ENCODE measurements at regions not wholly inside any gene's neighbourhood (a gene's known extent, or its start where the extent isn't known, plus 50 kb on each side); places are given as distances from the start of the nearest gene placed in this dataset.

GRCh38 chr18:71249791-71250190, 960.9 kb downstream of the SOCS6 start:
- FAIRE-seq = no peak
- no peak for DNase-seq (ENCODE audit: low read depth)
- TF ChIP-seq, protein P1, sequence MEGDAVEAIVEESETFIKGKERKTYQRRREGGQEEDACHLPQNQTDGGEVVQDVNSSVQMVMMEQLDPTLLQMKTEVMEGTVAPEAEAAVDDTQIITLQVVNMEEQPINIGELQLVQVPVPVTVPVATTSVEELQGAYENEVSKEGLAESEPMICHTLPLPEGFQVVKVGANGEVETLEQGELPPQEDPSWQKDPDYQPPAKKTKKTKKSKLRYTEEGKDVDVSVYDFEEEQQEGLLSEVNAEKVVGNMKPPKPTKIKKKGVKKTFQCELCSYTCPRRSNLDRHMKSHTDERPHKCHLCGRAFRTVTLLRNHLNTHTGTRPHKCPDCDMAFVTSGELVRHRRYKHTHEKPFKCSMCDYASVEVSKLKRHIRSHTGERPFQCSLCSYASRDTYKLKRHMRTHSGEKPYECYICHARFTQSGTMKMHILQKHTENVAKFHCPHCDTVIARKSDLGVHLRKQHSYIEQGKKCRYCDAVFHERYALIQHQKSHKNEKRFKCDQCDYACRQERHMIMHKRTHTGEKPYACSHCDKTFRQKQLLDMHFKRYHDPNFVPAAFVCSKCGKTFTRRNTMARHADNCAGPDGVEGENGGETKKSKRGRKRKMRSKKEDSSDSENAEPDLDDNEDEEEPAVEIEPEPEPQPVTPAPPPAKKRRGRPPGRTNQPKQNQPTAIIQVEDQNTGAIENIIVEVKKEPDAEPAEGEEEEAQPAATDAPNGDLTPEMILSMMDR (IDR thresholded peaks at IDR 0.05; ENCODE audit: insufficient read depth, low read length, severe bottlenecking) = no peak
- Histone ChIP-seq H3K27me3 (ENCODE audit: control insufficient read depth, insufficient read depth, low read length) (no peaks in the 10 kb centered on the region), H3K4me3 (ENCODE audit: low read depth, low read length) (no peak overlapping the region), H3K36me3 (ENCODE audit: control insufficient read depth, insufficient read depth, low read length) (no peaks in the 10 kb centered on the region)

GRCh38 chr18:71242981-71243380, 954.1 kb downstream of the SOCS6 start:
- DNase-seq (ENCODE audit: low read depth) (no peak), FAIRE-seq (no peak)
- Histone ChIP-seq H3K36me3 (ENCODE audit: control insufficient read depth, insufficient read depth, low read length) (no peaks in the 10 kb centered on the region), H3K4me3 (ENCODE audit: low read depth, low read length) (no peak overlapping the region), H3K27me3 (ENCODE audit: control insufficient read depth, insufficient read depth, low read length) (no peaks in the 10 kb centered on the region)
- TF ChIP-seq, protein P1 (IDR thresholded peaks at IDR 0.05; ENCODE audit: insufficient read depth, low read length, severe bottlenecking) = no peak

DNA sequence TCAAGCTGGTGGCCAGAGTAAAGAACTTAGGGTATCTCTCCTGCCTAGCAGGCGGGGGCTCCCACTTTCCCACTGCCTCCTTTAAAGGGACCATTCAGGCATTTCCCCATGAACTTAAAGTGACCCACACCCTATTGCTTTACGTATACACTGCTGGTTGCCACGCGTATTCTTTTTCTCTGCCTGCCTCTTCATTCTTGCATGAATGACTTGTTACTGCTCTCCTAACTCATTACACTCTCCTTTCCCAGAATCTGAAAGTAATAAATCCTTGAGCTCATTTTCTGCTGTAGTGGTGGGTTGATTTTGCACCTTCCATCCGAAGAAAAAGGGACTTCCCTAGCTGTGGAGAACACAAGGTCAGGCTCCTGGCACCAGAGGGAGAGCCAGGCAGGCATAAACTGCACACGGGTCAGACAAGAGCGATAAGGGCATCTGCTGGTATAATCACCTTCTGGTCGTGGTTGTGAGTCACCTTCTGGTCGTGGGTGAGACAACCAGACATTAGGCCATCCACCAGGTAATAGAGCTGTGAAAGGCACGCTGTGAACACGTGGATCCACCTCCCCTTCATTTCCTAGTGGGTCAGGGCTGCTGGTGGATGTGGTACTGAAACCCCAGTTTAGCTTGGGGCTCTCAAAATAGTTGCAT, 950.3 kb downstream of the SOCS6 start:
- no peak for DNase-seq (ENCODE audit: low read depth)
- TF ChIP-seq, protein P1 (IDR thresholded peaks at IDR 0.05; ENCODE audit: insufficient read depth, low read length, severe bottlenecking) = no peak
- Histone ChIP-seq H3K4me3 (ENCODE audit: low read depth, low read length) (no peak overlapping the region), H3K36me3 (ENCODE audit: control insufficient read depth, insufficient read depth, low read length) (no peaks in the 10 kb centered on the region), H3K27me3 (ENCODE audit: control insufficient read depth, insufficient read depth, low read length) (no peaks in the 10 kb centered on the region)
- no peak for FAIRE-seq

- FAIRE-seq (no peak), DNase-seq (ENCODE audit: low read depth) (no peak)
- H3K4me3 ChIP-seq (ENCODE audit: low read depth, low read length) = no peak overlapping the region
- TF ChIP-seq, protein P1 (IDR thresholded peaks at IDR 0.05; ENCODE audit: insufficient read depth, low read length, severe bottlenecking) = no peak
- H3K27me3 ChIP-seq (ENCODE audit: control insufficient read depth, insufficient read depth, low read length) = no peaks in the 10 kb centered on the region
- no peaks in the 10 kb centered on the region for H3K36me3 ChIP-seq (ENCODE audit: control insufficient read depth, insufficient read depth, low read length)
Observed at GRCh38 chr18:71237641-71238040, 948.8 kb downstream of the SOCS6 start.

- Histone ChIP-seq H3K4me3 (ENCODE audit: low read depth, low read length) (no peak overlapping the region), H3K36me3 (ENCODE audit: control insufficient read depth, insufficient read depth, low read length) (no peaks in the 10 kb centered on the region), H3K27me3 (ENCODE audit: control insufficient read depth, insufficient read depth, low read length) (no peaks in the 10 kb centered on the region)
- FAIRE-seq (no peak), DNase-seq (ENCODE audit: low read depth) (no peak)
- TF ChIP-seq, protein P1 (IDR thresholded peaks at IDR 0.05; ENCODE audit: insufficient read depth, low read length, severe bottlenecking) = no peak
Observed at GRCh38 chr18:71233177-71233576, 944.3 kb downstream of the SOCS6 start.

- Histone ChIP-seq H3K27me3 (ENCODE audit: control insufficient read depth, insufficient read depth, low read length) (no peaks in the 10 kb centered on the region), H3K4me3 (ENCODE audit: low read depth, low read length) (no peak overlapping the region), H3K36me3 (ENCODE audit: control insufficient read depth, insufficient read depth, low read length) (no peaks in the 10 kb centered on the region)
- TF ChIP-seq, protein P1 (IDR thresholded peaks at IDR 0.05; ENCODE audit: insufficient read depth, low read length, severe bottlenecking) = no peak
- DNase-seq (ENCODE audit: low read depth) (peak; percentile 9), FAIRE-seq (no peak)
Observed at GRCh38 chr18:71223486-71223885, 934.6 kb downstream of the SOCS6 start.
